SK-N-SH (cell line): ENCODE measurements at regions not wholly inside any gene's neighbourhood (a gene's known extent, or its start where the extent isn't known, plus 50 kb on each side); places are given as distances from the start of the nearest gene placed in this dataset.

Experiments
- CTCF ChIA-PET: fragments of 300-600, 350-600 bp; formaldehyde crosslinking; extraction: SDS; loops from one replicate; lab custom pipeline; 2021; lab: Yijun Ruan, JAX
- POLR2A ChIA-PET: fragments of 350-600 bp; sonication (Branson Sonifier 250); formaldehyde crosslinking; extraction: SDS; loops from one replicate; lab custom pipeline; 2020; ENCODE audit warnings: antibody characterized with exemption, inconsistent platforms; lab: Yijun Ruan, JAX
- DNase-seq: peaks from one replicate; pipeline ENCODE4 v3.0.0; 2012
- H2AFZ ChIP-seq: fragments of 200-600 bp; sonication (generic); 2 replicates; pipeline ENCODE4 v1.8.1; 2016; ENCODE audit warnings: antibody characterized with exemption, mild to moderate bottlenecking, low read depth
- H3F3A ChIP-seq: fragments of 200-600 bp; sonication (generic); replicated peaks from 2 replicates; pipeline ENCODE3; 2016; ENCODE audit warnings: antibody characterized with exemption, mild to moderate bottlenecking; ENCODE audit not compliant: insufficient read depth
- H3K27ac ChIP-seq, 2 experiments: fragments of 200-500 bp in 1 of 2; fragments of 200-600 bp in 1 of 2; sonication (Bioruptor generic) in 1 of 2; sonication (generic), shearing (Covaris generic) in 1 of 2; 2 replicates each; pipeline versions ENCODE4 v1.5.1 to v1.6.1; 2014 to 2016; ENCODE audit warnings: low read depth in 2 of 2, inconsistent platforms in 1 of 2, low read length in 1 of 2, mild to moderate bottlenecking in 1 of 2, mixed read lengths in 1 of 2
- H3K27me3 ChIP-seq: fragments of 200-600 bp; sonication (generic), shearing (Covaris generic); 2 replicates; pipeline ENCODE4 v1.6.1; 2016; ENCODE audit warnings: mixed run types; ENCODE audit not compliant: insufficient read depth
- H3K36me3 ChIP-seq, 2 experiments: fragments of 200-500 bp in 1 of 2; fragments of 200-600 bp in 1 of 2; sonication (Bioruptor generic) in 1 of 2; sonication (generic) in 1 of 2; replicated peaks in 1 of 2; 2 replicates each; pipeline versions ENCODE3 to v1.5.1; 2014 to 2016; ENCODE audit warnings: low read length in 1 of 2, mild to moderate bottlenecking in 1 of 2; ENCODE audit not compliant: insufficient read depth in 2 of 2, control insufficient read depth in 1 of 2
- H3K4me1 ChIP-seq, 2 experiments: fragments of 200-500 bp in 1 of 2; fragments of 200-600 bp in 1 of 2; sonication (Bioruptor generic) in 1 of 2; sonication (generic), shearing (Covaris generic) in 1 of 2; 2 replicates each; pipeline versions ENCODE4 v1.5.1 to v1.6.1; 2014 to 2016; ENCODE audit warnings: low read depth in 1 of 2, low read length in 1 of 2, mixed run types in 1 of 2; ENCODE audit not compliant: insufficient read depth in 2 of 2, control insufficient read depth in 1 of 2
- H3K4me2 ChIP-seq: fragments of 200-600 bp; sonication (generic), shearing (Covaris generic); 2 replicates; pipeline ENCODE4 v1.6.1; 2017; ENCODE audit warnings: mixed run types
- H3K4me3 ChIP-seq, 2 experiments: fragments of 200-500 bp in 1 of 2; fragments of 200-600 bp in 1 of 2; sonication (Bioruptor generic) in 1 of 2; sonication (generic), shearing (Covaris generic) in 1 of 2; 2 replicates each; pipeline versions ENCODE4 v1.5.1 to v1.8.1; 2014 to 2016; ENCODE audit warnings: low read depth in 2 of 2, inconsistent platforms in 1 of 2, low read length in 1 of 2, mild to moderate bottlenecking in 1 of 2, mixed read lengths in 1 of 2, moderate library complexity in 1 of 2
- H3K79me2 ChIP-seq: fragments of 200-600 bp; sonication (generic); 2 replicates; pipeline ENCODE4 v1.8.1; 2017; ENCODE audit warnings: mild to moderate bottlenecking; ENCODE audit not compliant: insufficient read depth
- H3K9ac ChIP-seq: fragments of 200-600 bp; sonication (generic); 2 replicates; pipeline ENCODE4 v1.6.1; 2017; ENCODE audit warnings: mixed run types
- H3K9me2 ChIP-seq: fragments of 200-600 bp; sonication (generic); 2 replicates; pipeline ENCODE4 v1.6.1; 2017; ENCODE audit warnings: mixed run types
- H3K9me3 ChIP-seq: fragments of 200-600 bp; sonication (generic); 2 replicates; pipeline ENCODE4 v1.6.1; 2017; ENCODE audit warnings: mixed run types, mild to moderate bottlenecking, moderate library complexity
- H4K20me1 ChIP-seq: fragments of 200-600 bp; sonication (generic); 2 replicates; pipeline ENCODE4 v1.6.1; 2017; ENCODE audit warnings: mild to moderate bottlenecking, mixed run types; ENCODE audit not compliant: insufficient read depth
- EP300 ChIP-seq, 2 experiments: IDR thresholded peaks; 2 replicates each; pipeline versions ENCODE4 v1.4.0 to v1.6.1; 2012; ENCODE audit warnings: borderline replicate concordance in 1 of 2, low read depth in 1 of 2, low read length in 1 of 2
- FOSL2 ChIP-seq: IDR thresholded peaks from 2 replicates; pipeline ENCODE4 v1.4.0; 2012; ENCODE audit warnings: low read depth, mild to moderate bottlenecking, moderate library complexity, borderline replicate concordance
- FOXJ3 ChIP-seq: sonication (generic); formaldehyde crosslinking; IDR thresholded peaks from 2 replicates; pipeline ENCODE4 v1.5.1; 2020; ENCODE audit warnings: mild to moderate bottlenecking, missing genetic modification reagents
- FOXM1 ChIP-seq: IDR thresholded peaks from 2 replicates; pipeline ENCODE4 v1.4.0; 2012; ENCODE audit warnings: low read depth, mild to moderate bottlenecking
- GABPA ChIP-seq: IDR thresholded peaks from 2 replicates; pipeline ENCODE4 v1.4.0; 2012; ENCODE audit warnings: low read depth, mild to moderate bottlenecking
- JUND ChIP-seq: IDR thresholded peaks from 2 replicates; pipeline ENCODE4 v1.4.0; 2012
- MEF2A ChIP-seq: IDR thresholded peaks from 2 replicates; pipeline ENCODE4 v1.4.0; 2012; ENCODE audit warnings: low read depth, borderline replicate concordance
- NFIC ChIP-seq: IDR thresholded peaks from 2 replicates; pipeline ENCODE4 v1.4.0; 2012; ENCODE audit warnings: borderline replicate concordance
- RAD21 ChIP-seq: IDR thresholded peaks from 2 replicates; pipeline ENCODE4 v1.6.1; 2012; ENCODE audit warnings: mild to moderate bottlenecking, low read length
- RCOR1 ChIP-seq: fragments of 150-350 bp; IDR thresholded peaks from 2 replicates; pipeline ENCODE4 v1.6.1; 2017; ENCODE audit warnings: antibody characterized with exemption, low read length
- RXRA ChIP-seq: IDR thresholded peaks from 2 replicates; pipeline ENCODE4 v1.4.0; 2012; ENCODE audit warnings: low read depth, mild to moderate bottlenecking, borderline replicate concordance
- TAF1 ChIP-seq: IDR thresholded peaks from 2 replicates; pipeline ENCODE4 v1.6.1; 2012; ENCODE audit warnings: low read depth, mild to moderate bottlenecking, low read length, moderate library complexity, borderline replicate concordance
- TEAD4 ChIP-seq: IDR thresholded peaks from 2 replicates; pipeline ENCODE4 v1.4.0; 2012; ENCODE audit warnings: mild to moderate bottlenecking, borderline replicate concordance; ENCODE audit not compliant: insufficient read depth
- WGBS: methylation state at CpG from one replicate; pipeline ENCODE4 v1.1.6; 2017; ENCODE audit warnings: low lambda C conversion rate; 5-methylcytosine and 5-hydroxymethylcytosine counted together
- TF ChIP-seq, protein P1 (sequence below): fragments of 150-350 bp; IDR thresholded peaks from 2 replicates; pipeline ENCODE4 v1.6.1; 2016; ENCODE audit warnings: mild to moderate bottlenecking, low read depth, low read length
- TF ChIP-seq, protein P2 (sequence below): IDR thresholded peaks from 2 replicates; pipeline ENCODE4 v1.4.0; 2012; ENCODE audit warnings: low read depth, borderline replicate concordance
- TF ChIP-seq, protein P3 (sequence below): fragments of 200-600 bp; sonication (generic); IDR thresholded peaks from 2 replicates; pipeline ENCODE4 v1.6.1; 2017; ENCODE audit warnings: antibody characterized with exemption, mild to moderate bottlenecking, moderate library complexity
- TF ChIP-seq, protein P4 (sequence below): IDR thresholded peaks from 2 replicates; pipeline ENCODE4 v1.4.0; 2012; ENCODE audit warnings: low read depth, borderline replicate concordance

DNA sequence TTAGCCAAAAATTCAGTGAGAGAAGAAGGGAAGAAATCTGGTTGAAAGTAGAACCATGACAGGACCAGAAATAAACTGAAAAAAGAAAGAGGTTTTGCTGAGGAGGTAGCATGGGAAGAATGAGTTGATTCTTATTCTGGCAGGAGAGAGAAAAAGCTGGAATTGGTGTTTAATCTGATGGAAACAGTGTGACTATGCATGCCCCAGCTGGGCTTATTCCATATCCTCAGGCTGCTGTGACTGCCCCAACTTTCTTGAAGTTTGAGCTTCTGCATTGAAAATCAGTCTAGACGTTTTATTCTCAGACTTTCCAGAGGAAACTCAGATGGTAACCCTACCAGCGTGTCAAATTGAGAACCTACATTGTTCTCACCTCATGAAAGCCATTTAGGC is 352.5 kb upstream of the DCBLD2 start:
- no peaks in the 10 kb centered on the region; a peak in 1 of 4 replicates for H3K4me1 ChIP-seq
- no peaks in the 10 kb centered on the region for H3K36me3 ChIP-seq
- no peak overlapping the region for H3K27ac ChIP-seq
- no peaks in the 10 kb centered on the region for H3K9me2 ChIP-seq
- H3K9ac ChIP-seq = no peak overlapping the region
- H2AFZ ChIP-seq = no peak overlapping the region
- H3K4me2 ChIP-seq = no peak overlapping the region
- H3K9me3 ChIP-seq = no peaks in the 10 kb centered on the region
- H3F3A ChIP-seq = no peaks in the 10 kb centered on the region
- H3K4me3 ChIP-seq = no peak overlapping the region
- no peak for TF ChIP-seq GABPA
- TF ChIP-seq RXRA = no peak
- TF ChIP-seq, protein P1, sequence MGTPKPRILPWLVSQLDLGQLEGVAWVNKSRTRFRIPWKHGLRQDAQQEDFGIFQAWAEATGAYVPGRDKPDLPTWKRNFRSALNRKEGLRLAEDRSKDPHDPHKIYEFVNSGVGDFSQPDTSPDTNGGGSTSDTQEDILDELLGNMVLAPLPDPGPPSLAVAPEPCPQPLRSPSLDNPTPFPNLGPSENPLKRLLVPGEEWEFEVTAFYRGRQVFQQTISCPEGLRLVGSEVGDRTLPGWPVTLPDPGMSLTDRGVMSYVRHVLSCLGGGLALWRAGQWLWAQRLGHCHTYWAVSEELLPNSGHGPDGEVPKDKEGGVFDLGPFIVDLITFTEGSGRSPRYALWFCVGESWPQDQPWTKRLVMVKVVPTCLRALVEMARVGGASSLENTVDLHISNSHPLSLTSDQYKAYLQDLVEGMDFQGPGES = no peak
- TF ChIP-seq, protein P2, sequence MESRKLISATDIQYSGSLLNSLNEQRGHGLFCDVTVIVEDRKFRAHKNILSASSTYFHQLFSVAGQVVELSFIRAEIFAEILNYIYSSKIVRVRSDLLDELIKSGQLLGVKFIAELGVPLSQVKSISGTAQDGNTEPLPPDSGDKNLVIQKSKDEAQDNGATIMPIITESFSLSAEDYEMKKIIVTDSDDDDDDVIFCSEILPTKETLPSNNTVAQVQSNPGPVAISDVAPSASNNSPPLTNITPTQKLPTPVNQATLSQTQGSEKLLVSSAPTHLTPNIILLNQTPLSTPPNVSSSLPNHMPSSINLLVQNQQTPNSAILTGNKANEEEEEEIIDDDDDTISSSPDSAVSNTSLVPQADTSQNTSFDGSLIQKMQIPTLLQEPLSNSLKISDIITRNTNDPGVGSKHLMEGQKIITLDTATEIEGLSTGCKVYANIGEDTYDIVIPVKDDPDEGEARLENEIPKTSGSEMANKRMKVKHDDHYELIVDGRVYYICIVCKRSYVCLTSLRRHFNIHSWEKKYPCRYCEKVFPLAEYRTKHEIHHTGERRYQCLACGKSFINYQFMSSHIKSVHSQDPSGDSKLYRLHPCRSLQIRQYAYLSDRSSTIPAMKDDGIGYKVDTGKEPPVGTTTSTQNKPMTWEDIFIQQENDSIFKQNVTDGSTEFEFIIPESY = no peak
- no peak for TF ChIP-seq FOXM1
- no peak for TF ChIP-seq FOSL2
- TF ChIP-seq, protein P3, sequence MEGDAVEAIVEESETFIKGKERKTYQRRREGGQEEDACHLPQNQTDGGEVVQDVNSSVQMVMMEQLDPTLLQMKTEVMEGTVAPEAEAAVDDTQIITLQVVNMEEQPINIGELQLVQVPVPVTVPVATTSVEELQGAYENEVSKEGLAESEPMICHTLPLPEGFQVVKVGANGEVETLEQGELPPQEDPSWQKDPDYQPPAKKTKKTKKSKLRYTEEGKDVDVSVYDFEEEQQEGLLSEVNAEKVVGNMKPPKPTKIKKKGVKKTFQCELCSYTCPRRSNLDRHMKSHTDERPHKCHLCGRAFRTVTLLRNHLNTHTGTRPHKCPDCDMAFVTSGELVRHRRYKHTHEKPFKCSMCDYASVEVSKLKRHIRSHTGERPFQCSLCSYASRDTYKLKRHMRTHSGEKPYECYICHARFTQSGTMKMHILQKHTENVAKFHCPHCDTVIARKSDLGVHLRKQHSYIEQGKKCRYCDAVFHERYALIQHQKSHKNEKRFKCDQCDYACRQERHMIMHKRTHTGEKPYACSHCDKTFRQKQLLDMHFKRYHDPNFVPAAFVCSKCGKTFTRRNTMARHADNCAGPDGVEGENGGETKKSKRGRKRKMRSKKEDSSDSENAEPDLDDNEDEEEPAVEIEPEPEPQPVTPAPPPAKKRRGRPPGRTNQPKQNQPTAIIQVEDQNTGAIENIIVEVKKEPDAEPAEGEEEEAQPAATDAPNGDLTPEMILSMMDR = no peak
- TF ChIP-seq, protein P4, sequence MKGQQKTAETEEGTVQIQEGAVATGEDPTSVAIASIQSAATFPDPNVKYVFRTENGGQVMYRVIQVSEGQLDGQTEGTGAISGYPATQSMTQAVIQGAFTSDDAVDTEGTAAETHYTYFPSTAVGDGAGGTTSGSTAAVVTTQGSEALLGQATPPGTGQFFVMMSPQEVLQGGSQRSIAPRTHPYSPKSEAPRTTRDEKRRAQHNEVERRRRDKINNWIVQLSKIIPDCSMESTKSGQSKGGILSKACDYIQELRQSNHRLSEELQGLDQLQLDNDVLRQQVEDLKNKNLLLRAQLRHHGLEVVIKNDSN = no peak
- TF ChIP-seq RCOR1 = no peak
- no peak for TF ChIP-seq NFIC
- H3K79me2 ChIP-seq = no peaks in the 10 kb centered on the region
- ChIA-PET CTCF (no interaction called here), POLR2A (no interaction called here)
- H4K20me1 ChIP-seq = no peaks in the 10 kb centered on the region
- DNase-seq = no peak
- WGBS = 4% methylated on average over 2 of the region's 2 CpGs
- H3K27me3 ChIP-seq = no peaks in the 10 kb centered on the region

DNA sequence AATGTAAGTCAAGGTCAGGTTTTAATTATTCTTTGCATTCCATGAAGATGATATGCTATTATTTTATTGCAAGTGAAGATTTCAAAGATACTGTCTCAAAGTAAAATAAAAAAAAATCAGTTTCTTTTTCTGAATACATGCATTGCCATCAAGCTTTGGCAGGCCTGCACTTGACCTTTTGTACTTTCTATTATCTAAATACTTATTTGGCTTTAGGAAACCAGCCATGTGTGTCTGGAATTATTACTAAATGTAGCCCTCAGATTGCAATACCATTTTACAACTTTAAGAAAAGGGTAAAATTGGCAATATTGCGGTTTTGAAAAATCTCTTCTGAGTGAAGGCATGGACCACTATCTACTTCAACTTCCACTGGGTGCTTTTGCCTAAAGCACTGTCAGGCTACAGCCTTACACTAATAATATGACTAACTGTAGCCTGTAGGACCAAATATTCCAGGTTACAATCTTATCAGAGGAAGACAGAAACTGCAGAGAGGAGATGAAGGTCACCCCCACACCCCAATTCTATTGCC is 349.4 kb upstream of the DCBLD2 start:
- no peaks in the 10 kb centered on the region for H3K27me3 ChIP-seq
- no peak for DNase-seq
- H2AFZ ChIP-seq = no peak overlapping the region
- CTCF ChIA-PET = no interaction called here
- no peaks in the 10 kb centered on the region for H3K36me3 ChIP-seq
- no peaks in the 10 kb centered on the region for H4K20me1 ChIP-seq
- no peak overlapping the region for H3K9ac ChIP-seq
- no peaks in the 10 kb centered on the region; a peak in 1 of 4 replicates for H3K4me1 ChIP-seq
- H3K4me2 ChIP-seq = no peak overlapping the region
- H3F3A ChIP-seq = no peaks in the 10 kb centered on the region
- H3K79me2 ChIP-seq = no peaks in the 10 kb centered on the region
- TF ChIP-seq, protein P4 = no peak
- TF ChIP-seq FOSL2 (no peak), TAF1 (no peak), EP300 (IDR thresholded peaks at IDR 0.05; ENCODE audit: borderline replicate concordance in 1 of 2, low read depth in 1 of 2, low read length in 1 of 2) (no peak), TEAD4 (no peak), FOXJ3 (CRISPR knock-in tag) (no peak), RAD21 (no peak), JUND (no peak), NFIC (no peak), MEF2A (no peak)
- TF ChIP-seq, protein P2 = no peak
- peak overlapping the region; percentile 29 to 65; a peak in 2 of 4 replicates for H3K27ac ChIP-seq
- H3K4me3 ChIP-seq = no peak overlapping the region
- WGBS = 10% methylated on average over 1 of the region's 1 CpG
- H3K9me2 ChIP-seq = no peaks in the 10 kb centered on the region
- POLR2A ChIA-PET = no interaction called here
- H3K9me3 ChIP-seq = no peaks in the 10 kb centered on the region
